MG63 (cell line): ENCODE measurements at regions not wholly inside any gene's neighbourhood (a gene's known extent, or its start where the extent isn't known, plus 50 kb on each side); places are given as distances from the start of the nearest gene placed in this dataset.
"Not testable (repeated sequence)": the region's sequence is repeated elsewhere in the genome, so short reads cannot be mapped to it uniquely, and the experiment has no call there.

Source experiments
- DNase-seq: peaks from one replicate; pipeline ENCODE4 v3.0.0-alpha.2; 2020
- H3K27me3 ChIP-seq: fragments of 250-450 bp; sonication (Bioruptor Pico); 2 replicates; pipeline ENCODE4 v1.5.1; 2020; ENCODE audit warnings: mild to moderate bottlenecking, moderate library complexity
- H3K36me3 ChIP-seq: fragments of 250-450 bp; sonication (Bioruptor Pico); 2 replicates; pipeline ENCODE4 v1.5.1; 2020; ENCODE audit warnings: mild to moderate bottlenecking, moderate library complexity
- H3K4me3 ChIP-seq: fragments of 250-450 bp; sonication (Bioruptor Pico); 2 replicates; pipeline ENCODE4 v1.5.1; 2020; ENCODE audit warnings: mild to moderate bottlenecking, moderate library complexity
- H3K9me3 ChIP-seq: fragments of 250-450 bp; sonication (Bioruptor Pico); 2 replicates; pipeline ENCODE4 v1.5.1; 2020; ENCODE audit warnings: mild to moderate bottlenecking, moderate library complexity

GRCh38 chr19:37303591-37304171 lies 67.2 kb upstream of the ZNF527 start:
- H3K27me3 ChIP-seq = no peaks in the 10 kb centered on the region
- no peaks in the 10 kb centered on the region for H3K36me3 ChIP-seq
- H3K9me3 ChIP-seq = no peaks in the 10 kb centered on the region
- no peak overlapping the region for H3K4me3 ChIP-seq
- no peak for DNase-seq

DNA sequence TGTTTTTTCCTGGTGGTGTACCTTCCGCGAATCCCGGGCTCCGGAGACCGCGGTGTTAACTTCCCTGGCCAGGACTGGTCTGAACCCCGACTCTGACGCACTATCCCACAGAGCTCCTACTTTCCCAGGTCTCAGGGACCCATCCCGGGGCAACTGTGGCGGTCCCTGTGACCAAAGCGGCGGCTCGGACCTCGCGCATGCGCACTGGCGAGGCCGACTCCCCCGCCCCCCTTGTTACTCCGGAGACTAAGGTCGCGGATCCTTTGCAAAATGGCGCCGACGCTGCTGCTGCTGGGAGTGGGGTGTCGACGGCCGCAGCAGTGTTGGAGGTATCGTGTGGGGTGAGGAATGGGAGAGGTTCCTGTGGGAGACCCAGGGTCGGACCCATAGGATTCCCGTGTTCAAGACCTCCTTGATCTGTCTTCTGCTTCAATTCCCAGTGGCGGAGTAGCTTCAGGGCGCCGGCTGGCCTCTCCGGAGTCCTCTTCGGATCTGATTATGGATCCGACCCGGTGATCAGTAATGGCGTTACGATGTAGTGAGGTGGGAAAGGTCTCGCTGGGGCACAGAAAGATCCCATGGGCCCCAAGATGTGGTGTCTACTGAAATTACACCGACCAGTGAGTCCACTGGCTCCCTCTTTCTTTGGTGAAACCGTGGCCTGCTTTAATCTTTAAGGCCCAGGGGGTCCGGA lies 66.6 kb upstream of the ZNF527 start:
- Histone ChIP-seq H3K36me3 (no peaks in the 10 kb centered on the region), H3K9me3 (no peaks in the 10 kb centered on the region), H3K4me3 (no peak overlapping the region), H3K27me3 (no peaks in the 10 kb centered on the region)
- no peak for DNase-seq

DNA sequence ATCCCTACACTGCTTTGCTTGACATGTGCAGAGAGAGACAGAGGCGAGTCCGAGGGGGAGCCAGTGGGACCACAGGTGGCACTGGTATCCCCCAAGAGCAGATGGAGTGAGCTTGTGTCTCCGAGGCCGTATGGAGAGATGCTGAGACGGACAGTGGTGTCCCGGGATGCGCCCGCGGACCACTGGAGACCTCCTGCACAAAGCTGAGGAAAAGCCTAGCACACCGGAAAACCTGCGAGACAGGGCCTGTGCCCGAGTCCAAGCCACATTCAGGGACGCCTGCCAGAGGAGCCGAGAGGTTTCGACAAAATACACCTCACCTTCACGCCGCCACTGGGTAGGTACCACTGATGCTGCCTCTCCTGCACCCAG lies 66.0 kb upstream of the ZNF527 start:
- no peak for DNase-seq
- Histone ChIP-seq H3K9me3 (no peaks in the 10 kb centered on the region), H3K27me3 (no peaks in the 10 kb centered on the region), H3K4me3 (no peak overlapping the region), H3K36me3 (no peaks in the 10 kb centered on the region)

GRCh38 chr19:37306383-37306963 lies 64.4 kb upstream of the ZNF527 start:
- H3K36me3 ChIP-seq = no peaks in the 10 kb centered on the region

GRCh38 chr19:37309834-37310575 lies 60.9 kb upstream of the ZNF527 start:
- DNase-seq = no peak
- H3K9me3 ChIP-seq = peaks cover 3% of the 10 kb centered on the region; the same call in 1 of the 2 replicates
- H3K4me3 ChIP-seq = no peak overlapping the region
- H3K36me3 ChIP-seq = no peaks in the 10 kb centered on the region
- no peaks in the 10 kb centered on the region for H3K27me3 ChIP-seq

More at GRCh38 chr19:37306383-37306963, 64.4 kb upstream of the ZNF527 start:
- DNase-seq = no peak
- H3K4me3 ChIP-seq = no peak overlapping the region
- H3K9me3 ChIP-seq = no peaks in the 10 kb centered on the region
- H3K27me3 ChIP-seq = no peaks in the 10 kb centered on the region

DNA sequence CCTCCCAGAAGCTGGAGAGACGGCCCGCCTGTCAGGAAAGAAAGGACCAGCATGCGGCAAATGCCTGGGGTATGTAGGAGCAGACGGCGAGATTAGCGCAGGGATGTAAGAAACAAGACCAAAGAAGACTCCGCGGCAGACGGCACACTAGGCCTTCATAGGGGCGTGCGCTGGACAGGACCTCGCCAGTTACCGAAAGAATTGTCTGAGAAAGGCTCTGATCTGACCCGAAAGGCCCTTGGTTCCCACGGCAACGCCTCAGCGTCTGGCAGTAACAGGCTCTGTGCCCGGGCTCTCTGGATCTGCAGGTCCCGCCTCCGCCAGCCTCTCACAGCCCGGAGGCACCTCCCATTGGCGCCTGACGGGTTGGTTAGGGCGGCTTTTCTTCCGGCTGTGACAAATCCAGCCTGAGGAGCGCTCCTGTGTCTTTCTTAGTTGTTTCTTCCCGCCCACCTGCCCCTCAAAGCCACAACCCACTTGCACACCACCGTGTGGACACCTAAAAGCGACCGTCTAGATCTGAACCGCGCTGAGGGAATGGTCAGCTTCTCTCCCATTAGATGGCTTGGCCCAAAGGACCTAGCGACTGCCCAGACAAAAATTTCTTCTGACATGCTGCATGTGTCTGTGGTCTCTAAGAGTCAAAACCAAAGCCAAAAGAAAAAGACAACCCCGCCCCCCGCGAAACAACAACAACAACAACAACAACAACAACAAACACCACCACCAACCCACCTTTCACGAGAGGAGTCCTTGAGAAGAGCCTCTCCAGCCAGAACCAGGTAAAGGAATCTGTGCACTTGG lies 58.2 kb upstream of the ZNF527 start:
- H3K36me3 ChIP-seq, H3K4me3 ChIP-seq, H3K27me3 ChIP-seq: not testable (repeated sequence)
- DNase-seq = peak; percentile 38
- peaks cover 17% of the 10 kb centered on the region for H3K9me3 ChIP-seq

DNA sequence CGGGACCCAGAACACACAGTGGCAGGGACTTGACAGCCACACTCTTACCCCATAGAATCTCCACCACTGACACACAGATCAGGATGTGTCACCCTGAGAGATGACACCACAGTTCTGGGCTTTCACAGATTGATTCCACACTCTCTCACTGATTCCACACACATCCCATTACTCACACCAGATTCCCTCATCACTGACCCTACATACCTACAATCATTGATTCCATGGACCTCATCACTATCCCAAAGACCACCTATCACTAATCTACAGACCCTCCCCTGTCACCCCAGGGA lies 57.6 kb upstream of the ZNF527 start:
- peaks cover 2% of the 10 kb centered on the region; the same call in 1 of the 2 replicates for H3K36me3 ChIP-seq
- H3K4me3 ChIP-seq = no peak overlapping the region
- H3K9me3 ChIP-seq = peaks cover 17% of the 10 kb centered on the region
- DNase-seq = no peak
- no peaks in the 10 kb centered on the region for H3K27me3 ChIP-seq

DNA sequence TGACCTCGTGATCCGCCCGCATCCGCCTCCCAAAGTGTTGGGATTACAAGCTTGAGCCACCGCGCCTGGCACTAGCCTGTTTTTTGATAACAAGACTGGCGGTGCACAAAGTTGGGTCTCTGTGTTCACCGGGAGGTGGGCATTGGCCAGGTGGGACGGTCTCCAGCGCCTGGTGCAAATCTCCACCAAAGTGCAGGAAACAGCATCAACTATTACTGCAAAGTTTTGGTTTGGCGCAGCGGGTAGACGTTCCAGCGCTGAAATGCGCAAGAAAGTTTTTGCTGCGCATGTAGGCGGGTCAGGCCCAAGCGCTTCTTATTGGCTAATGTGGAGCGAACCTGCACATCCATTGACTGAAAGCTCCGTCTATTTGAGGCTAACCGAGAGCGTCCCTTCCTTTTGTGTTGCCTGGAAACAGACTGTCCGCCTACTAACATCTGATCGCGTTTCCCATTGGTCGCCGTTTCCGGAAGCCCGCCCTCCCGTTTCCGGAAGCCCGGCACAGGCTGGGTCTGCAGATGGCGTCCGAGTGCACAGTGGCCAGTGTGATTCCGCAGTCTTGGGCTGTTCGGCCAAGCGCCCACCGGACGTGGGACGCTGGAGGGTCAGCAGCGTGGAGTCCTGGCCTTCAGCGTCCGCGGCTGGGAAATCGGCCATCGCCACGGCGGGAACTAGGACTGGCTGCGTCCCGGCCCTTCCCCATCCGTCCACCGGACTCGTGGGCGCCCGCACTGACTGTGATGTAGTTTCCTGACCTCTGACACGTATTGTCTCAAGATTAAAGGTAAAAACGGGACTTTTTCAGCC lies 53.3 kb upstream of the ZNF527 start:
- Histone ChIP-seq H3K9me3 (peaks cover 24% of the 10 kb centered on the region), H3K27me3 (no peaks in the 10 kb centered on the region), H3K36me3 (peaks cover 30% of the 10 kb centered on the region), H3K4me3 (peak overlapping the region; percentile 97)
- peak; percentile 96 for DNase-seq

DNA sequence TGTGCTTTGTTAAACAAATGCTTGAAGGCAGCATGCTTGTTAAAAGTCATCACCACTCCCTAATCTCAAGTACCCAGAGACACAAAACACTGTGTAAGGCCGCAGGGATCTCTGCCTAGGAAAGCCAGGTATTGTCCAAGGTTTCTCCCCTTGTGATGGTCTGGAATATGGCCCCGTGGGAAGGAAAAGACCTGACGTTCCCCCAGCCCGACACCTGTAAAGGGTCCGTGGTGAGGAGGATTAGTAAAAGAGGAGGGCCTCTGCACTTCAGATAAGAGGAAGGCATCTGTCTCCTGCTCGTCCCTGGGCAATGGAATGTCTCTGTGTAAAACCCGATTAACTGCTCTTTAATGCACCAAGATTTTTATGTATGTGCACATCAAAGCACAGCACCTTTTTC lies 49.9 kb upstream of the ZNF527 start:
- Histone ChIP-seq H3K9me3 (peaks cover 18% of the 10 kb centered on the region), H3K36me3 (peaks cover 48% of the 10 kb centered on the region)
- not testable (repeated sequence) for H3K27me3 ChIP-seq, DNase-seq, H3K4me3 ChIP-seq
